Vagina (tissue), 2 donors: ENCODE measurements at regions not wholly inside any gene's neighbourhood (a gene's known extent, or its start where the extent isn't known, plus 50 kb on each side); places are given as distances from the start of the nearest gene placed in this dataset.

ENCODE experiments used
- DNase-seq, 2 donors: peaks; one replicate each; pipeline ENCODE4 v3.0.0-alpha.2; 2017; ENCODE audit errors: extremely low spot score in 2 of 2
- H3K27ac ChIP-seq: fragments of 200-600 bp; sonication (generic); one replicate; pipeline ENCODE4 v1.5.1; 2019
- H3K27me3 ChIP-seq: fragments of 200-600 bp; sonication (generic); one replicate; pipeline ENCODE4 v1.5.1; 2019
- H3K36me3 ChIP-seq, 2 donors: fragments of 200-600 bp; sonication (generic); one replicate each; pipeline ENCODE4 v1.5.1; 2017 to 2019
- H3K4me1 ChIP-seq: fragments of 200-600 bp; sonication (generic); one replicate; pipeline ENCODE4 v1.5.1; 2019
- H3K4me3 ChIP-seq, 2 donors: fragments of 200-600 bp; sonication (generic); 1 replicate in 1 of 2; 2 replicates in 1 of 2; pipeline ENCODE4 v1.5.1; 2016 to 2019
- H3K9me3 ChIP-seq: fragments of 200-600 bp; sonication (generic); one replicate; pipeline ENCODE4 v1.5.1; 2019
- CTCF ChIP-seq, 3 experiments: fragments of 450-650 bp in 2 of 3; fragments of 200-600 bp in 1 of 3; sonication (generic) in 1 of 3; IDR thresholded peaks; one replicate each; pipeline ENCODE4 v1.5.1; 2017 to 2019; ENCODE audit warnings: antibody characterized with exemption in 3 of 3, mild to moderate bottlenecking in 2 of 3, moderate library complexity in 2 of 3
- POLR2A ChIP-seq, 2 donors: fragments of 450-650 bp; IDR thresholded peaks; one replicate each; pipeline ENCODE4 v1.6.1; 2017; ENCODE audit warnings: antibody characterized with exemption in 2 of 2, mild to moderate bottlenecking in 2 of 2, moderate library complexity in 2 of 2
- POLR2AphosphoS5 ChIP-seq, 2 donors: sonication (generic); formaldehyde crosslinking; IDR thresholded peaks; one replicate each; pipeline ENCODE4 v1.9.0; 2017; ENCODE audit warnings: antibody characterized with exemption in 2 of 2, mild to moderate bottlenecking in 2 of 2, low read depth in 1 of 2; ENCODE audit not compliant: insufficient read depth in 1 of 2
- intact Hi-C: fragments of 100-400 bp; cut with DNase I; formaldehyde crosslinking; loops from one replicate; pipeline ENCODE4 v1.15.1; 2023

- no peak for DNase-seq
- Histone ChIP-seq H3K9me3 (no peaks in the 10 kb centered on the region), H3K36me3 (no peaks in the 10 kb centered on the region), H3K27me3 (no peaks in the 10 kb centered on the region), H3K4me3 (no peak overlapping the region), H3K4me1 (no peaks in the 10 kb centered on the region), H3K27ac (no peak overlapping the region)
- TF ChIP-seq CTCF (IDR thresholded peaks at IDR 0.05) (no peak), POLR2A (IDR thresholded peaks at IDR 0.05) (no peak), POLR2AphosphoS5 (IDR thresholded peaks at IDR 0.05; ENCODE audit: insufficient read depth in 1 of 2, low read depth in 1 of 2) (no peak)
- intact Hi-C loops: no loop called here
These were observed 645.9 kb downstream of the HTR1B start for GRCh38 chr6:76817429-76817828.

- Histone ChIP-seq H3K27me3 (no peaks in the 10 kb centered on the region), H3K36me3 (no peaks in the 10 kb centered on the region), H3K27ac (peak overlapping the region; percentile 33), H3K4me3 (no peak overlapping the region), H3K9me3 (no peaks in the 10 kb centered on the region), H3K4me1 (no peaks in the 10 kb centered on the region)
- no peak for TF ChIP-seq CTCF (IDR thresholded peaks at IDR 0.05)
- TF ChIP-seq POLR2AphosphoS5 (IDR thresholded peaks at IDR 0.05; ENCODE audit: insufficient read depth in 1 of 2, low read depth in 1 of 2): peak in 1 of 2 donors; percentile 19
- TF ChIP-seq POLR2A (IDR thresholded peaks at IDR 0.05): no peak
- intact Hi-C loops: no loop called here
- no peak for DNase-seq
These were observed 648.5 kb downstream of the HTR1B start for GRCh38 chr6:76814496-76815458.

- H3K27ac ChIP-seq: no peak overlapping the region
- no peaks in the 10 kb centered on the region for H3K9me3 ChIP-seq
- no peaks in the 10 kb centered on the region for H3K27me3 ChIP-seq
- H3K4me1 ChIP-seq: no peaks in the 10 kb centered on the region
- H3K4me3 ChIP-seq: no peak overlapping the region
- H3K36me3 ChIP-seq: no peaks in the 10 kb centered on the region
- DNase-seq: no peak
- intact Hi-C loops: no loop called here
- no peak for TF ChIP-seq POLR2A (IDR thresholded peaks at IDR 0.05)
These were observed 653.0 kb downstream of the HTR1B start for GRCh38 chr6:76810286-76810685.

GRCh38 chr6:76803038-76803580 lies 660.2 kb downstream of the HTR1B start:
- Histone ChIP-seq H3K36me3 (no peaks in the 10 kb centered on the region), H3K4me1 (no peaks in the 10 kb centered on the region), H3K4me3 (no peak overlapping the region), H3K27ac (no peak overlapping the region), H3K9me3 (no peaks in the 10 kb centered on the region), H3K27me3 (no peaks in the 10 kb centered on the region)
- no peak for TF ChIP-seq CTCF (IDR thresholded peaks at IDR 0.05)
- TF ChIP-seq POLR2A (IDR thresholded peaks at IDR 0.05): no peak
- TF ChIP-seq POLR2AphosphoS5 (IDR thresholded peaks at IDR 0.05; ENCODE audit: insufficient read depth in 1 of 2, low read depth in 1 of 2): no peak
- DNase-seq: no peak
- intact Hi-C loops: no loop called here

DNA sequence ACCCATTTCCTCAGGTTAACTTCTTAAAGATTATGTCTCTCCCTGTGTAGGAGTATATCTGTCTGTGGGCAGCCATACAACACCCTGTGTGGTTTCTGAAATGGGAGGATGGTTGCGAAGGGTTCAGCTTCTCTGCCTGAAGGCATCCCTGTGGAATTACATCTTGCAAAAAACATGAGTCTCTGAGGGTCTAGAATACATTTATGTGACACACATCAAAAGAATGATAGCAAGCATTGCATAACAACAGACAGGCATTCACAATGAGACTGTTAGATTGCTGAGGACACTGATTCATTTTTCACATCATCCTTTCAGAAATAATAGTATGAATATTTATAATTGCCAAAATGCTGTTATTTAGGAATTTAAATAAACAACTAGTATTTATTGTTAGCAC lies 670.9 kb downstream of the HTR1B start:
- intact Hi-C loops: no loop called here
- Histone ChIP-seq H3K4me1 (no peaks in the 10 kb centered on the region), H3K9me3 (no peaks in the 10 kb centered on the region), H3K36me3 (no peaks in the 10 kb centered on the region), H3K4me3 (no peak overlapping the region), H3K27ac (no peak overlapping the region), H3K27me3 (no peaks in the 10 kb centered on the region)
- no peak for DNase-seq
- TF ChIP-seq POLR2A (IDR thresholded peaks at IDR 0.05) (no peak), POLR2AphosphoS5 (IDR thresholded peaks at IDR 0.05; ENCODE audit: insufficient read depth in 1 of 2, low read depth in 1 of 2) (no peak), CTCF (IDR thresholded peaks at IDR 0.05) (no peak)
